Transverse colon (tissue), 3 donors: ENCODE measurements at regions not wholly inside any gene's neighbourhood (a gene's known extent, or its start where the extent isn't known, plus 50 kb on each side); places are given as distances from the start of the nearest gene placed in this dataset.
"Not testable (repeated sequence)": the region's sequence is repeated elsewhere in the genome, so short reads cannot be mapped to it uniquely, and the experiment has no call there.

Experiments
- CTCF ChIP-seq, 5 experiments: fragments of 200-600 bp in 3 of 5; fragments of 450-650 bp in 2 of 5; sonication (generic) in 3 of 5; IDR thresholded peaks; 1 replicate in 2 of 5; 2 replicates in 3 of 5; pipeline ENCODE4 v1.5.1; 2016 to 2017; ENCODE audit warnings: antibody characterized with exemption in 5 of 5, inconsistent platforms in 3 of 5, mild to moderate bottlenecking in 2 of 5, moderate library complexity in 1 of 5
- EP300 ChIP-seq: sonication (generic); formaldehyde crosslinking; IDR thresholded peaks from one replicate; pipeline ENCODE4 v1.6.1; 2017; ENCODE audit warnings: antibody characterized with exemption, low read depth
- POLR2A ChIP-seq: fragments of 450-650 bp; IDR thresholded peaks from one replicate; pipeline ENCODE4 v1.6.1; 2016; ENCODE audit warnings: antibody characterized with exemption, mild to moderate bottlenecking, moderate library complexity

GRCh38 chr4:112049119-112049518, 96.1 kb upstream of the FAM241A start:
- not testable (repeated sequence) for TF ChIP-seq CTCF (IDR thresholded peaks at IDR 0.05); EP300; POLR2A
